ENCODE measurements at regions not wholly inside any gene's neighbourhood (a gene's known extent, or its start where the extent isn't known, plus 50 kb on each side); places are given as distances from the start of the nearest gene placed in this dataset.
"Not testable (repeated sequence)": the region's sequence is repeated elsewhere in the genome, so short reads cannot be mapped to it uniquely, and the experiment has no call there.

DNA sequence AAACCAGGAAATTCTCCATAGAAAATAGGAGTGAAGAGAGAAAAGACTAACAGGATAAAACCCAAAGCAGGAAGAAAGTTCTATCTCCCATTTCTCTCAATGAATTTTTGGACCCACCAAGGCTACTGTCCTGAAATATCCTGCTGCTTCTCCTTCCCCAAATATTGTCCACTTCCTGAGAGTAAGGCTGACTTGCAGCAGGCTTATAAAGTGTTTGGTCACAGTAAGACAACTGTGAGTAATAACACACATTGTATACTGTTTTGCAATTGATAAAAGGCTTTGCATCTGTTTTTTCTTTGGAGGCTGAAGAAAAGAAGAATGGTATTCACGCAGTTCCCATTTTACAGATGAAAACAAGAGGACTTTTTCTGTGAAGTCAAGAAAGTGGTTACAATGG lies 52.8 kb downstream of the FOXD4L6 start:
- DNase-seq (ENCODE audit: low read depth in 2 of 2, low spot score in 1 of 2): not testable (repeated sequence)

GRCh38 chr9:41074356-41074942 lies 54.0 kb downstream of the FOXD4L6 start:
- DNase-seq (ENCODE audit: low read depth in 2 of 2, low spot score in 1 of 2): not testable (repeated sequence)

- DNase-seq (ENCODE audit: low read depth in 2 of 2, low spot score in 1 of 2): not testable (repeated sequence)
Observed at GRCh38 chr9:41073471-41074243, 54.8 kb downstream of the FOXD4L6 start.

DNA sequence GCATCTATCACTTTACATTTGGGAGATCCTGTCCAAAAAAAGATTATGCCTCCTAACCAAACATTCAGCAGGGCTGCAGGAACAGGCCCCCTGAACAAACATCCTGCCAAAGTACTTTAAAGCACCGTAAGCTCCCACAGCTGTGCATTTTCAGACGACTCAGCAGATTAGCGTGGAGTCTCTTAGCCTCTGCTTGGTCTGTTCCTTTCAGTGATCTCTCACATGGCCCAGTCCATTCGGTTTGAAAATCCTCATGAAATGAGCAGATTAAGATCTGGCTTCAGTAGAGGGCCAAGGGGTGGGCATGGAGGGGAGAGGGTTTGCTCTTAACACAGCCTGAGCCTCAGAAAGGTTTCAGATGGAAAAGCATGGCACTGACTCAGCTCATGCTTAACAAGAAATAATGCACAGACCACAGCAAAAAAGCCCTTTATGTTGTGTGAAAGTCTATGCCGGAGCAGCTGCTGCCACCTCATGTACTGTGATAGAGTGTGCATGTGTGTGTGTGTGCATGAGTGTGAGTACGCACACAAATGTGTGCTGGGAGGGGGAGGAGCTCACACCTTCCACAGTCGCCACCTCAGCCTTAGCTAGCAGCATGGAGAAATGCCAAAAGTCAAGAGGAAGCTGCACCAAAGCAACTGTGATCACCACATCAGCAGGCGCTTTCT lies 64.2 kb downstream of the FOXD4L6 start:
- not testable (repeated sequence) for DNase-seq (ENCODE audit: low read depth in 2 of 2, low spot score in 1 of 2)

GRCh38 chr9:41063243-41063642 lies 65.2 kb downstream of the FOXD4L6 start:
- not testable (repeated sequence) for DNase-seq (ENCODE audit: low read depth in 2 of 2, low spot score in 1 of 2)

DNA sequence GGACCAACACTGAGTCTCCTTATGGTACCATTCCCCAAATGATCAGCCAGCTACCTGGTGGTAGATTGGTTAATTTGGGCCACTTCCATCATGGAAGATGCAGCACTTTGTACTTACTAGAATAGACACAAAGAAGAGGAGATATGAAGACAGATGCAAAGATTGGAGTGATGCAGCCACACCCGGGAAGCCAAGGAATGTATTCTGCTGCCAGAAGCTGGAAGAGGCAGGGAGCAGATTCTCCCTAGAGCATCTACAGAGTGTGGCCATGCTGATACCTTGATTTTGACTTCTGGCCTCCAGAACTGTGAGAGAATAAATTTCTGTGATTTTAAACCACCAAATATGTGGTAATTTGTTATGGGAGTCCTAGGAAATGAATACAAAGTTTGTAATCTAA lies 68.9 kb downstream of the FOXD4L6 start:
- DNase-seq (ENCODE audit: low read depth in 2 of 2, low spot score in 1 of 2): not testable (repeated sequence)

DNA sequence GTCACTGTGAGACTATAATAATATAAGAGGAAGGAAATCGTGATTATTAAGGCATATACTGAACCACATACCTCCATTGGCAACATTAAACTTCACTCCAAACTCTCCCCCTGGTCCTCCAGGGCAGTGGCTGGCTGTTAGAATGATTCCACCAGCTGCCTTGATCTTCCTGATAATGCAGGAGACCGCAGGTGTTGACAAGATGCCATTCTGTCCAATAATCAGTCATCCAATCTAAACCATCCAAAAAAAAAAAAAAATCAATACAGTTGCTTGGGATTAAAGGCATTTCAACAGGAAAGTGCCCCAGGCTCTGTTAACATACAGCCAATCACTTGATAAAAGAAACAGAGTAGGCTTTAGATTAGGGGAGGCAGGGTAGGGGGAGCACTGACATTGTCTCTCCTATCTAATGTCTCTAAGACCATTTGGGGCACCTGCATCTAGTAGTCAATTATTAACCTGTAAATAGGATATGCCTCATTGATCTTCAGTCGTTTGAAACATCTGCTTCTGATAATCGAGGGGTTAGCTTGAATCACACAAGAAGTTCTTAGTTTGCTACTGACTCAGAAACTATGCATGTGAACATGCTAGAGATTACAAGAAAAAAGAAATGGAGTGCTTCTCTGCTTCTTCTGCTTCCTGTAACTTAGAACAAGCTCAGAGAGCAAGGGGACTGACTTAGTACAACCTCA lies 74.7 kb downstream of the FOXD4L6 start:
- not testable (repeated sequence) for DNase-seq (ENCODE audit: low read depth in 2 of 2, low spot score in 1 of 2)

- not testable (repeated sequence) for DNase-seq (ENCODE audit: low read depth in 2 of 2, low spot score in 1 of 2)
Observed at GRCh38 chr9:41048672-41049071, 79.8 kb downstream of the FOXD4L6 start.

DNA sequence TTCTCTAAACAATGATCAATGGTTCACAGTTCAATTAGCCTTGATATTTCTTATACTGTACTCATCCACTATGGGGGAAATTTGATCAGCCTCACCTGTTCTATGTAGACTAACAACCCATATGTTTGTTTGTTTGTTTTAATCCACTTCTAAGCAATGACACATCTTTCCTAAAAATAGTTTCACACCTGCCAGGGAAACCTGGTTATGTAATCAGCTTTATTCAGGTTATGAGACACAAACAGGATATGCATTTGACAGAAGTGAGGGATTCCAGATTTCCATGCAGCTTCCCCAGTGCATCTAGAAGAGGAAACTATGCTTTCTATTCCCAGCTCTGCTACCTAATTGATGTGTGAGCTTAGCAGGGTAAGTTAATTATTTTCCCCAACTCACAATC lies 80.7 kb downstream of the FOXD4L6 start:
- not testable (repeated sequence) for DNase-seq (ENCODE audit: low read depth in 2 of 2, low spot score in 1 of 2)

DNA sequence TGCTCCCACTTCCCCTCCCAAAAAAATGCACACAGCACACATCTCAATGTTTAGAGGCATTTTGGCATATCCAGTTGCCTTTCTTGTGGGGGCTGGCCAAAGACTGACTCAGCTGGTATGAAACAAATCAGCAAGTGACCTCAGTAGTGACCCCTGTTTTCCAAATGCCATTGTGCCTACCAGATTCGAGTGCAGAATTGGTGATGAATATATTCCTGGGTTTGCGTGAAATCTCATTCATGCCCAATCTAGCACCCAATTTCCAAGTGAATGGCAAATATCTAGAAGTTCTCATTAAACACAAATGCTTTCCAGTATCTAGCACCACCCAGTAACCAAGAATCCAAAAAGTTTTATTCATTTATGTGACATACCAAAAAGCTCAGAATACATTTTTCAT lies 83.6 kb downstream of the FOXD4L6 start:
- not testable (repeated sequence) for DNase-seq (ENCODE audit: low read depth in 2 of 2, low spot score in 1 of 2)

- not testable (repeated sequence) for DNase-seq (ENCODE audit: low read depth in 2 of 2, low spot score in 1 of 2)
Observed at GRCh38 chr9:41043433-41043832, 85.0 kb downstream of the FOXD4L6 start.

DNA sequence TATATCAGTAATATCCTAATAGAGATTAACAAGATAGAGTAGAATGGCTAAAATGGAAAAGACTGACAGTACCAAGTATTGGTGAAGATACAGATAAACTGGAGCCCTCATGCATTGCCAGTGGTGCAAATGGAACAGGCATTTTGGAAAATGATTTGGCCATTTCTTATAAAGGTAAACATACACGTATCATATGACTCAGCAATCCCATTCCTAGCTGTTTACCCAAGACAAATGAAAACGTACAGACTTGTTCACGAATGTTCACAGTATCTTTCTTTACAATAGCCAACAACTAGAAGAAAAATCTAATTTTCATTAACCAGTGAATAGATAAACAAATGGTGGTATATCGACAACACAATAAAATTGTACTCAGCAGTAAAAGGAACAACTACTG lies 86.4 kb downstream of the FOXD4L6 start:
- not testable (repeated sequence) for DNase-seq (ENCODE audit: low read depth in 2 of 2, low spot score in 1 of 2)

DNA sequence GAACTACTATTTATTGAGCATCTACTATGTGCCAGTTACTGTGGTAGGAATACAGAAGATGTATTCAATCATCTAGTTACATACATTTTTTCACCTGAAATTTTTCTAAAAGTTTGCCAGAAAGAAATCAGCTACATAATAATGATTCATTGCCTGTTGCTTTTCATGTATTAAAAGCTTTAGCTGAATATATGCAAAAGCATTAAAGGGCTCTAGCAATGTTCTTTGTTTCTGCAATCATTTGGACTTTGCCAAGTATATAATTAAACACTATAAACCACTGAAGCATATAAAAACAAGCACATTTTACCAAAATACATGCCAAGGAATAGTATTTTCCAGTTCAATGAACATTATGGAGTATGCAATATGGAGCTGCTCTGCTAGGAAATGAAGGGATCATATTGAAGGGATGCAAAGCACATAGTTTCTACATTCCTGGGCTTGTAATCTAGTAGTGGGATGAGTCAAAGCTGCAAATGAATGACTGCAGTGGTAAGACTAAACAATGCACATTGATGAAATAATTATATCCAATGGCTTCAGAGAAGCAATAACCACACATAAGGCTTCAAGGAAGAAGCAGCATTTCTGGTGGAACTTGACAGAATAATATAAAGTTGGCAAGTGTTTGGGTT lies 87.7 kb downstream of the FOXD4L6 start:
- not testable (repeated sequence) for DNase-seq (ENCODE audit: low read depth in 2 of 2, low spot score in 1 of 2)

DNA sequence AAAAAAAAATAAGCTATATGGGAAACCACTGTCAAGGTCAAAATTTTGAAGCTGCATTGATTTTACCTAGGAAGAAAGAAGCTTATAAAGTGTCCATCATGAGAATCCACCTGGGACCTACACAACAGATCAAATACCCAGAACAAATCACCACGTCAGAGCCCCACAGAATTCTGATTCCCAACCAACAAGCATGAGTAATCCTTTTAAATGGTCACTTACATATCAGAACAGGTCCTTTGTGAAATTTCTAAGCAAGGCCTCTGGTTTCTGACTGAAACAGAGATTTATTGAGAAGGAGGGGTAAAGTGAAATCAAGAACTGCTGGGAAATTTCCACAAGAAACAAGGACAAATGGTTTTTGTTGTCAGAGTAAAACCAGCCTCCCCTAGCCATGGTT lies 93.2 kb downstream of the FOXD4L6 start:
- DNase-seq (ENCODE audit: low read depth in 2 of 2, low spot score in 1 of 2): not testable (repeated sequence)

DNA sequence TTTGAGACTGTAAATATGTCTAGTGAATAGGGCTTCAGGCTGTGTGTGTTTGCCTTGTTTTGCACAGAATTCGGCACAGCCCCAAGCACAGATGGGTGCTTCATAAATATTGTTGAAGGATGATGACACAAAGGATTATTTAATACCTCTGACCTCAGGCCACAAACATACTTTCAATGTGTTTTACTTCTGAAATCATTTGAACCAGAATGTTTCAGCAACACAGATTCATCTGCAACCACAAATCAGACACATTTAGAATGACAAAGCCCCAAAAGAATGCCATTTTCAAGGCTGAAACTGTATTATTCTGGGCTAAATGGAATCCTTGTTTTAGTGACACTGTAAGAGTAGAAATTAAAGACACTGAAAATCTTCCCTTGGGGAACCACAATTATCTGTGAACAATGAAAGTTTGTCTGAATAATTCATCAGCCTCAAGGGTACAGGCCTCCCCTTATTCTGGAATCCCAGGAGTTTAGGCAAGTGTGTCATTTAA lies 93.7 kb downstream of the FOXD4L6 start:
- not testable (repeated sequence) for DNase-seq (ENCODE audit: low read depth in 2 of 2, low spot score in 1 of 2)

DNA sequence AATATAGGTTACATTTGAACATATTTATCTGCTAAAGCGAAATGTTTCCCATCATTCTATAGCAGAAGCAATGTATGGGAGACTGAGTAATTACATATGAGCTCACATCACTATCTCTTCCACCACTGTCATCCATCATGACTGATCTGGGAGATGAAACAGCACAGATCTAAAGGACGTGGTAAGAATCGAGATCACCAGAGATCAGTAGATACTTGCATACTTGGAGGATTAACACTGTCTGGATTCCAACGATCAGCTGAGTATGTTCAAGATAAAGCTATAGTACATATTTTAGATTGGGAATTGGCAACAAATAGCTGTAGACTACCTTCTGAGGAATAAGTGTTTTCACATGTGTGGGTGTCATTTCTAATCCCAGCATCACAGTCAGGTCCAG lies 94.6 kb downstream of the FOXD4L6 start:
- not testable (repeated sequence) for DNase-seq (ENCODE audit: low read depth in 2 of 2, low spot score in 1 of 2)

- not testable (repeated sequence) for DNase-seq (ENCODE audit: low read depth in 2 of 2, low spot score in 1 of 2)
Observed at GRCh38 chr9:41033360-41033759, 95.1 kb downstream of the FOXD4L6 start.

DNA sequence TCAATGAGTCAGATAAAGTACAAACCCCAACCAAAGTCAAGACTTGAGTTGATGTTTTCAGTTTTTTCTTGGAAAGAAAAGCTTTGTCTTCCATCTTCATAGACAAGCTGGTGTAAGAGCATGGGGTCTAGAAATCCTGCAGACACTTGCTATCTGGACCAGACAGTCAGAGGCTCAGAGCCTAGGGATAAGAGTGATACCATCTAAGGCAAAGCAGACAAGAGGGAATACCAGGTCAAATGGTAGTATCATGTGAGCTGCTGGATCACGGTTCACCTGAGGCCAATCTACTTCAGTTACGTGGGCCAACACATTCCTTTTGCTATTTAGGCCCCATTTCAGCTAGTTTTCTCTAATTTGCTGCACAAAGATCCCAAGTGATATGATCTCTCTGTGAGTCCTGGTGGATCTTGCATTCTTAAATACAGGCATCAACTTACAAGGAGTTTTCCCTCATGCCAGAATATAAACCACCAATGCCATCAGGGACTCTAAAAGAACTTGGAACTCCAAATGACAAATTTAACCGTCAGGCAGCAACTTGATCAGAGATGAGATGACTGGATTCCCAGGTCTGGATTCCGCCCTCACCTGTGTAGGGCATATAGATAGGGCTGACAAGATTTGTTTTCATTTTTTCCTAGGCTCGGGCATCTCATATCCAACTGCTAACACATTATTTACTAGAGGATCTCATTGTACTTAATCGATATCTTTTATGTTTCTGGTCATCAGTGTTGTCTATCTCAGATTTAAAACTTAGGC lies 101.4 kb downstream of the FOXD4L6 start:
- DNase-seq (ENCODE audit: low read depth in 2 of 2, low spot score in 1 of 2): not testable (repeated sequence)

- DNase-seq (ENCODE audit: low read depth in 2 of 2, low spot score in 1 of 2): not testable (repeated sequence)
Observed at GRCh38 chr9:41022365-41022764, 106.1 kb downstream of the FOXD4L6 start.

All from stimulated activated CD8-positive, alpha-beta memory T cell treated with anti-CD3 and anti-CD28 coated beads, Interleukin-4, amount 100 ng/mL, for 1 hour (primary cell).